Smooth muscle cell (in vitro differentiated cells): ENCODE measurements at regions not wholly inside any gene's neighbourhood (a gene's known extent, or its start where the extent isn't known, plus 50 kb on each side); places are given as distances from the start of the nearest gene placed in this dataset.

Experiments used
- DNase-seq: peaks from one replicate; lab custom pipeline; 2025; ENCODE audit not compliant: unreplicated experiment; lab: John Stamatoyannopoulos, UW
- H2AFZ ChIP-seq: fragments of 200-600 bp; sonication (generic); 2 replicates; pipeline ENCODE4 v1.6.0; 2016; ENCODE audit warnings: antibody characterized with exemption, low read depth, mild to moderate bottlenecking
- H3F3A ChIP-seq: fragments of 200-600 bp; sonication (generic); 2 replicates; pipeline ENCODE4 v1.6.0; 2017; ENCODE audit warnings: antibody characterized with exemption, low read depth
- H3K27ac ChIP-seq: fragments of 200-600 bp; sonication (generic); 2 replicates; pipeline ENCODE4 v1.5.1; 2016; ENCODE audit warnings: low read depth, mild to moderate bottlenecking
- H3K27me3 ChIP-seq: fragments of 200-600 bp; sonication (generic); 2 replicates; pipeline ENCODE4 v1.6.1; 2016; ENCODE audit warnings: low read depth, mild to moderate bottlenecking
- H3K36me3 ChIP-seq: fragments of 200-600 bp; sonication (generic); 2 replicates; pipeline ENCODE4 v1.5.1; 2016; ENCODE audit warnings: low read depth
- H3K4me1 ChIP-seq: fragments of 200-600 bp; sonication (generic); 2 replicates; pipeline ENCODE4 v1.5.1; 2016; ENCODE audit warnings: low read depth
- H3K4me2 ChIP-seq: fragments of 200-600 bp; sonication (generic); 2 replicates; pipeline ENCODE4 v1.6.0; 2016; ENCODE audit warnings: mild to moderate bottlenecking
- H3K4me3 ChIP-seq: fragments of 200-600 bp; sonication (generic); 2 replicates; pipeline ENCODE4 v1.5.1; 2016; ENCODE audit warnings: mild to moderate bottlenecking
- H3K79me2 ChIP-seq: fragments of 200-600 bp; sonication (generic); 2 replicates; pipeline ENCODE4 v1.6.0; 2016; ENCODE audit warnings: low read depth, mild to moderate bottlenecking
- H3K9ac ChIP-seq: fragments of 200-600 bp; sonication (generic); 2 replicates; pipeline ENCODE4 v1.6.0; 2016; ENCODE audit warnings: low read depth
- H3K9me3 ChIP-seq: fragments of 200-600 bp; sonication (generic); replicated peaks from 2 replicates; pipeline ENCODE4 v1.5.1; 2016; ENCODE audit warnings: low read depth
- H4K20me1 ChIP-seq: fragments of 200-600 bp; sonication (generic); 2 replicates; pipeline ENCODE4 v1.6.0; 2016; ENCODE audit warnings: low read depth
- WGBS: methylation state at CpG from one replicate; pipeline ENCODE4 v1.1.7; 2016; ENCODE audit warnings: low lambda C conversion rate; 5-methylcytosine and 5-hydroxymethylcytosine counted together
- TF ChIP-seq, protein P1 (sequence below): fragments of 200-600 bp; sonication (generic); IDR thresholded peaks from 2 replicates; pipeline ENCODE4 v1.5.1; 2017; ENCODE audit warnings: borderline replicate concordance, mild to moderate bottlenecking, antibody characterized with exemption; ENCODE audit not compliant: insufficient read depth, poor library complexity, severe bottlenecking

DNA sequence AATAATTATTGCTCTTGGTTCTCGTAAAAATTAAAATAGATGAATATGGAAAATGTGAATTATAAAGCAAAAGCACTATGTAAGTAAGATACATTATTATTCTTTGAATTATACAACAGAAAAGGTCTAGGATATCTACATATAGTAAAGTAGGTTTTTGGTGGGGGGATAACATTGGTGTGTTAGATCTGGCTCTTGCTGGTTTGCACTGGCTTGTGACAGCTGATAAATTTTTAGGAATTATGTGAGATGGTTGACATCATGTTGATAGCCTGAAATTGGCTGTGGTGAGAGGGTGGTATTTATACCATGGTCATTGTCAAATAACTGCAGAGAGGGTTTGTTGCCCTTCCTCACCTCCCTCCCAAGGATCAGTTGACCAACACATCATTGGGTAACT is 50.7 kb upstream of the BTG1 start:
- Histone ChIP-seq H2AFZ (no peak overlapping the region), H3K27ac (no peak overlapping the region), H4K20me1 (no peaks in the 10 kb centered on the region), H3K9me3 (no peaks in the 10 kb centered on the region), H3K27me3 (no peaks in the 10 kb centered on the region), H3F3A (no peaks in the 10 kb centered on the region), H3K36me3 (no peaks in the 10 kb centered on the region), H3K4me1 (peaks cover 12% of the 10 kb centered on the region), H3K4me3 (no peak overlapping the region), H3K79me2 (no peaks in the 10 kb centered on the region), H3K4me2 (no peak overlapping the region), H3K9ac (no peak overlapping the region)
- 89% methylated on average over 1 of the region's 1 CpG for WGBS
- TF ChIP-seq, protein P1, sequence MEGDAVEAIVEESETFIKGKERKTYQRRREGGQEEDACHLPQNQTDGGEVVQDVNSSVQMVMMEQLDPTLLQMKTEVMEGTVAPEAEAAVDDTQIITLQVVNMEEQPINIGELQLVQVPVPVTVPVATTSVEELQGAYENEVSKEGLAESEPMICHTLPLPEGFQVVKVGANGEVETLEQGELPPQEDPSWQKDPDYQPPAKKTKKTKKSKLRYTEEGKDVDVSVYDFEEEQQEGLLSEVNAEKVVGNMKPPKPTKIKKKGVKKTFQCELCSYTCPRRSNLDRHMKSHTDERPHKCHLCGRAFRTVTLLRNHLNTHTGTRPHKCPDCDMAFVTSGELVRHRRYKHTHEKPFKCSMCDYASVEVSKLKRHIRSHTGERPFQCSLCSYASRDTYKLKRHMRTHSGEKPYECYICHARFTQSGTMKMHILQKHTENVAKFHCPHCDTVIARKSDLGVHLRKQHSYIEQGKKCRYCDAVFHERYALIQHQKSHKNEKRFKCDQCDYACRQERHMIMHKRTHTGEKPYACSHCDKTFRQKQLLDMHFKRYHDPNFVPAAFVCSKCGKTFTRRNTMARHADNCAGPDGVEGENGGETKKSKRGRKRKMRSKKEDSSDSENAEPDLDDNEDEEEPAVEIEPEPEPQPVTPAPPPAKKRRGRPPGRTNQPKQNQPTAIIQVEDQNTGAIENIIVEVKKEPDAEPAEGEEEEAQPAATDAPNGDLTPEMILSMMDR: no peak
- DNase-seq: no peak
